ENCODE measurements at regions not wholly inside any gene's neighbourhood (a gene's known extent, or its start where the extent isn't known, plus 50 kb on each side); places are given as distances from the start of the nearest gene placed in this dataset.

DNA sequence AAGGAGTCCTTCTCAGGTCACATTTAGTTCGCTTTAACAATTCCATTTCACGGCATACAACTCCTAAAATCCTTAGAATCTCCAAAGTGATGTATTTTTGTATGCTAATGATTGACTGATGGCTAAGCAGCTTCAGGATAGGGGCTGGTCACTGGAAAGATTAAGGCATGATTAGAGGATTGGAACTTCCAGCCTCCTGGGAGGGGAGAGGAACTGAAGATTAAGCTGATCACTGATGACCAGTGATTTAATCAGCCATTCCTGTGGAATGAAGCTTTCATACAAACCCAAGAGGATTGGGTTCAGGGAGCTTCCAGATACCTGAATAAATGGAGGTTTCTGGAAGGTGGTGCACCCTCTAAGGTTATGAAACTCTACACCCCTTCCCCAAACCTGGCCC lies 123.9 kb upstream of the CDK13 start:
- in situ Hi-C loops (cut with HindIII; ENCODE audit: low pct_unique_long_range_greater_than_20kb, low sequenced_read_pairs) (no loop called here), intact Hi-C loops (cut with micrococcal nuclease; ENCODE audit: unreplicated experiment) (no loop called here)
- TF ChIP-seq TCF7L2 (IDR thresholded peaks at IDR 0.05; ENCODE audit: low read depth, low read length) = no peak
- no peak for TF ChIP-seq POLR2AphosphoS5 (IDR thresholded peaks at IDR 0.05; ENCODE audit: low read depth, low read length)
- no peak for TF ChIP-seq SIN3A (IDR thresholded peaks at IDR 0.05; ENCODE audit: borderline replicate concordance, insufficient read depth, low read depth, low read length)
- TF ChIP-seq REST (IDR thresholded peaks at IDR 0.05; ENCODE audit: insufficient read depth in 1 of 2, low read depth in 2 of 2, low read length in 1 of 2) = no peak
- TF ChIP-seq CTCF (IDR thresholded peaks at IDR 0.05) = no peak
- Histone ChIP-seq H3K27me3 (ENCODE audit: control insufficient read depth, insufficient read depth, low read length) (peaks cover 51% of the 10 kb centered on the region), H3K4me3 (ENCODE audit: low read depth in 2 of 2, low read length in 2 of 2) (no peak overlapping the region), H3K4me1 (ENCODE audit: control insufficient read depth, insufficient read depth, low read length) (no peaks in the 10 kb centered on the region), H3K9me3 (ENCODE audit: control insufficient read depth, insufficient read depth, low read depth, low read length) (no peaks in the 10 kb centered on the region), H3K27ac (ENCODE audit: low read length) (no peak overlapping the region), H3K36me3 (ENCODE audit: control insufficient read depth, insufficient read depth, low read length) (no peaks in the 10 kb centered on the region)
- POLR2A ChIA-PET = interaction anchor here (0.6 kb wide), 1 partner anchor 213 kb away, joined by 8 read pairs; no protein-coding TSS in a partner anchor
- ATAC-seq (no peak), DNase-seq (ENCODE audit: low read depth, low spot score) (no peak)
- no TSS peak for BruUV-seq (replicated peaks)
- CTCF ChIA-PET = interaction anchor here (0.6 kb wide), 1 partner anchor 14 kb away, joined by 5 read pairs; no protein-coding TSS in a partner anchor

GRCh38 chr7:39827571-39827970 lies 122.5 kb upstream of the CDK13 start:
- CTCF ChIA-PET = no interaction called here
- in situ Hi-C loops (cut with HindIII; ENCODE audit: low pct_unique_long_range_greater_than_20kb, low sequenced_read_pairs) = no loop called here
- TF ChIP-seq TCF7L2 (IDR thresholded peaks at IDR 0.05; ENCODE audit: low read depth, low read length) (no peak), CTCF (IDR thresholded peaks at IDR 0.05) (no peak), POLR2AphosphoS5 (IDR thresholded peaks at IDR 0.05; ENCODE audit: low read depth, low read length) (no peak), SIN3A (IDR thresholded peaks at IDR 0.05; ENCODE audit: borderline replicate concordance, insufficient read depth, low read depth, low read length) (no peak), REST (IDR thresholded peaks at IDR 0.05; ENCODE audit: insufficient read depth in 1 of 2, low read depth in 2 of 2, low read length in 1 of 2) (no peak)
- Histone ChIP-seq H3K27me3 (ENCODE audit: control insufficient read depth, insufficient read depth, low read length) (peaks cover 59% of the 10 kb centered on the region), H3K36me3 (ENCODE audit: control insufficient read depth, insufficient read depth, low read length) (no peaks in the 10 kb centered on the region), H3K4me3 (ENCODE audit: low read depth in 2 of 2, low read length in 2 of 2) (no peak overlapping the region), H3K27ac (ENCODE audit: low read length) (no peak overlapping the region), H3K9me3 (ENCODE audit: control insufficient read depth, insufficient read depth, low read depth, low read length) (no peaks in the 10 kb centered on the region), H3K4me1 (ENCODE audit: control insufficient read depth, insufficient read depth, low read length) (no peaks in the 10 kb centered on the region)
- intact Hi-C loops (cut with micrococcal nuclease; ENCODE audit: unreplicated experiment) = no loop called here
- POLR2A ChIA-PET = interaction anchor here (0.6 kb wide), 1 partner anchor 203 kb away, joined by 4 read pairs; no protein-coding TSS in a partner anchor
- no peak for DNase-seq (ENCODE audit: low read depth, low spot score)
- BruUV-seq (replicated peaks) = no TSS peak
- ATAC-seq = no peak

All from Panc1 (cell line).